AG20443 (cell line): ENCODE measurements at regions not wholly inside any gene's neighbourhood (a gene's known extent, or its start where the extent isn't known, plus 50 kb on each side); places are given as distances from the start of the nearest gene placed in this dataset.

Experiments
- DNase-seq: peaks from one replicate; pipeline ENCODE4 v3.0.0; 2012; ENCODE audit warnings: low spot score, mixed read lengths

GRCh38 chr2:220053919-220054318 is 426.5 kb downstream of the SLC4A3 start:
- no peak for DNase-seq

GRCh38 chr2:220057391-220057790 is 430.0 kb downstream of the SLC4A3 start:
- no peak for DNase-seq

- no peak for DNase-seq
Measured at GRCh38 chr2:220057916-220058315, 430.5 kb downstream of the SLC4A3 start.

- no peak for DNase-seq
Measured at GRCh38 chr2:220064111-220065030, 436.9 kb downstream of the SLC4A3 start.

- no peak for DNase-seq
Measured at GRCh38 chr2:220065581-220065980, 438.2 kb downstream of the SLC4A3 start.

- DNase-seq = no peak
Measured at GRCh38 chr2:220068846-220069245, 441.4 kb downstream of the SLC4A3 start.

- no peak for DNase-seq
Measured at GRCh38 chr2:220070349-220070748, 442.9 kb downstream of the SLC4A3 start.

- no peak for DNase-seq
Measured at GRCh38 chr2:220071696-220072095, 444.3 kb downstream of the SLC4A3 start.

- DNase-seq = no peak
Measured at GRCh38 chr2:220072669-220073220, 445.3 kb downstream of the SLC4A3 start.

GRCh38 chr2:220075835-220076234 is 448.4 kb downstream of the SLC4A3 start:
- no peak for DNase-seq

- DNase-seq = peak; percentile 75
Measured at GRCh38 chr2:220076734-220077133, 449.3 kb downstream of the SLC4A3 start.

GRCh38 chr2:220077488-220077887 is 450.1 kb downstream of the SLC4A3 start:
- DNase-seq = peak; percentile 55

GRCh38 chr2:220078439-220078838 is 451.0 kb downstream of the SLC4A3 start:
- peak; percentile 58 for DNase-seq

- DNase-seq = no peak
Measured at GRCh38 chr2:220079595-220079994, 452.2 kb downstream of the SLC4A3 start.

GRCh38 chr2:220081171-220081570 is 453.7 kb downstream of the SLC4A3 start:
- no peak for DNase-seq

- no peak for DNase-seq
Measured at GRCh38 chr2:220090050-220090449, 462.6 kb downstream of the SLC4A3 start.

- peak; percentile 20 for DNase-seq
Measured at GRCh38 chr2:220096406-220096805, 469.0 kb downstream of the SLC4A3 start.

GRCh38 chr2:220101980-220102379 is 474.6 kb downstream of the SLC4A3 start:
- no peak for DNase-seq

- no peak for DNase-seq
Measured at GRCh38 chr2:220103596-220103995, 476.2 kb downstream of the SLC4A3 start.

GRCh38 chr2:220104871-220105351 is 477.5 kb downstream of the SLC4A3 start:
- DNase-seq = peak; percentile 85

GRCh38 chr2:220106065-220106464 is 478.6 kb downstream of the SLC4A3 start:
- DNase-seq = no peak

GRCh38 chr2:220107380-220107791 is 480.0 kb downstream of the SLC4A3 start:
- DNase-seq = no peak

GRCh38 chr2:220114443-220114842 is 487.0 kb downstream of the SLC4A3 start:
- no peak for DNase-seq
